Amniotic epithelial cell (primary cell): ENCODE measurements at regions not wholly inside any gene's neighbourhood (a gene's known extent, or its start where the extent isn't known, plus 50 kb on each side); places are given as distances from the start of the nearest gene placed in this dataset.
"Not testable (repeated sequence)": the region's sequence is repeated elsewhere in the genome, so short reads cannot be mapped to it uniquely, and the experiment has no call there.

ENCODE experiments used
- DNase-seq: peaks from one replicate; pipeline ENCODE4 v3.0.0-alpha.2; 2010; ENCODE audit warnings: low read depth

- DNase-seq, result no peak
These were observed 161.5 kb upstream of the WDR1 start for GRCh38 chr4:10278071-10278470.

GRCh38 chr4:10276152-10276551, 159.6 kb upstream of the WDR1 start:
- no peak for DNase-seq

GRCh38 chr4:10275696-10276095, 159.1 kb upstream of the WDR1 start:
- DNase-seq, result no peak

- no peak for DNase-seq
These were observed 156.4 kb upstream of the WDR1 start for GRCh38 chr4:10273030-10273429.

- DNase-seq, result no peak
These were observed 155.9 kb upstream of the WDR1 start for GRCh38 chr4:10272511-10272910.

- no peak for DNase-seq
These were observed 150.5 kb upstream of the WDR1 start for GRCh38 chr4:10267066-10267465.

- no peak for DNase-seq
These were observed 144.2 kb upstream of the WDR1 start for GRCh38 chr4:10260777-10261176.

- DNase-seq, result no peak
These were observed 143.4 kb upstream of the WDR1 start for GRCh38 chr4:10259976-10260375.

GRCh38 chr4:10256203-10256602, 139.6 kb upstream of the WDR1 start:
- DNase-seq, result no peak

- DNase-seq, result no peak
These were observed 137.2 kb upstream of the WDR1 start for GRCh38 chr4:10253765-10254164.

GRCh38 chr4:10245751-10246150, 129.2 kb upstream of the WDR1 start:
- DNase-seq, result no peak

GRCh38 chr4:10243856-10244255, 127.3 kb upstream of the WDR1 start:
- no peak for DNase-seq

- DNase-seq, result no peak
These were observed 124.1 kb upstream of the WDR1 start for GRCh38 chr4:10240691-10241090.

- DNase-seq, result no peak
These were observed 123.5 kb upstream of the WDR1 start for GRCh38 chr4:10239982-10240654.

- DNase-seq, result no peak
These were observed 120.5 kb upstream of the WDR1 start for GRCh38 chr4:10237131-10237530.

- DNase-seq, result no peak
These were observed 115.5 kb upstream of the WDR1 start for GRCh38 chr4:10232114-10232513.

- DNase-seq, result no peak
These were observed 110.2 kb upstream of the WDR1 start for GRCh38 chr4:10226756-10227155.

GRCh38 chr4:10225096-10225495, 108.5 kb upstream of the WDR1 start:
- DNase-seq, result no peak

- DNase-seq, result no peak
These were observed 107.2 kb upstream of the WDR1 start for GRCh38 chr4:10223782-10224181.

- DNase-seq, result not testable (repeated sequence)
These were observed 96.9 kb upstream of the WDR1 start for GRCh38 chr4:10213481-10213880.

- DNase-seq, result no peak
These were observed 96.3 kb upstream of the WDR1 start for GRCh38 chr4:10212901-10213300.

GRCh38 chr4:10212400-10212799, 95.8 kb upstream of the WDR1 start:
- no peak for DNase-seq

GRCh38 chr4:10207116-10207515, 90.5 kb upstream of the WDR1 start:
- no peak for DNase-seq

GRCh38 chr4:10205223-10205622, 88.6 kb upstream of the WDR1 start:
- no peak for DNase-seq
